ENCODE measurements at regions not wholly inside any gene's neighbourhood (a gene's known extent, or its start where the extent isn't known, plus 50 kb on each side); places are given as distances from the start of the nearest gene placed in this dataset.

- Histone ChIP-seq H2BK12ac (ENCODE audit: low read length) (no peak overlapping the region), H3K36me3 (ENCODE audit: control insufficient read depth in 1 of 2, insufficient read depth in 2 of 2, low read length in 2 of 2) (no peaks in the 10 kb centered on the region), H3K4me1 (ENCODE audit: control insufficient read depth in 1 of 2, insufficient read depth in 2 of 2, low read length in 2 of 2) (no peaks in the 10 kb centered on the region), H3K9ac (ENCODE audit: low read length) (no peak overlapping the region), H3K14ac (ENCODE audit: low read length) (no peak overlapping the region), H4K8ac (ENCODE audit: low read depth, low read length) (no peak overlapping the region), H3K79me1 (ENCODE audit: low read length) (no peaks in the 10 kb centered on the region), H2BK5ac (ENCODE audit: low read depth, low read length, poor library complexity) (no peak overlapping the region), H3K4me2 (ENCODE audit: low read length) (peak overlapping the region; percentile 52), H4K91ac (ENCODE audit: low read depth, low read length) (no peak overlapping the region), H3K79me2 (ENCODE audit: control insufficient read depth, insufficient read depth, low read length, poor library complexity) (no peaks in the 10 kb centered on the region), H3K27ac (ENCODE audit: low read depth, low read length) (no peak overlapping the region), H3K4ac (ENCODE audit: low read depth, low read length) (no peak overlapping the region), H3K9me3 (ENCODE audit: insufficient read depth, low read depth, low read length) (no peaks in the 10 kb centered on the region), H2BK120ac (ENCODE audit: insufficient read depth, low read length, poor library complexity) (no peak overlapping the region), H3K18ac (ENCODE audit: low read length) (no peak overlapping the region), H3K27me3 (ENCODE audit: insufficient read depth, low read length) (no peaks in the 10 kb centered on the region), H2AFZ (ENCODE audit: insufficient read depth, low read length, poor library complexity) (no peak overlapping the region), H2AK5ac (ENCODE audit: low read length) (no peak overlapping the region), H4K12ac (ENCODE audit: low read depth, low read length) (no peak overlapping the region), H3K4me3 (ENCODE audit: low read depth, low read length) (no peak overlapping the region), H3K23ac (ENCODE audit: low read length) (no peak overlapping the region)
- no CpG with 5 or more reads among the region's 42 CpGs for WGBS (ENCODE audit: extremely low coverage, insufficient coverage, insufficient read length)
- DNase-seq: peak in 1 of 2 donors; percentile 21
These were observed 55.8 kb upstream of the SHC3 start for GRCh38 chr9:89234205-89235067.

- Histone ChIP-seq H3K27ac (ENCODE audit: low read depth, low read length) (no peak overlapping the region), H2AFZ (ENCODE audit: insufficient read depth, low read length, poor library complexity) (no peak overlapping the region), H2BK12ac (ENCODE audit: low read length) (no peak overlapping the region), H4K8ac (ENCODE audit: low read depth, low read length) (no peak overlapping the region), H4K12ac (ENCODE audit: low read depth, low read length) (no peak overlapping the region), H3K14ac (ENCODE audit: low read length) (no peak overlapping the region), H3K4me3 (ENCODE audit: low read depth, low read length) (no peak overlapping the region), H3K79me1 (ENCODE audit: low read length) (no peaks in the 10 kb centered on the region), H3K79me2 (ENCODE audit: control insufficient read depth, insufficient read depth, low read length, poor library complexity) (no peaks in the 10 kb centered on the region), H3K9ac (ENCODE audit: low read length) (no peak overlapping the region), H3K4ac (ENCODE audit: low read depth, low read length) (no peak overlapping the region), H3K18ac (ENCODE audit: low read length) (no peak overlapping the region), H3K9me3 (ENCODE audit: insufficient read depth, low read depth, low read length) (no peaks in the 10 kb centered on the region), H2AK5ac (ENCODE audit: low read length) (no peak overlapping the region), H3K36me3 (ENCODE audit: control insufficient read depth in 1 of 2, insufficient read depth in 2 of 2, low read length in 2 of 2) (no peaks in the 10 kb centered on the region), H2BK120ac (ENCODE audit: insufficient read depth, low read length, poor library complexity) (no peak overlapping the region), H3K23ac (ENCODE audit: low read length) (no peak overlapping the region), H3K27me3 (ENCODE audit: insufficient read depth, low read length) (no peaks in the 10 kb centered on the region), H4K91ac (ENCODE audit: low read depth, low read length) (no peak overlapping the region), H2BK5ac (ENCODE audit: low read depth, low read length, poor library complexity) (no peak overlapping the region), H3K4me1 (ENCODE audit: control insufficient read depth in 1 of 2, insufficient read depth in 2 of 2, low read length in 2 of 2) (no peaks in the 10 kb centered on the region), H3K4me2 (ENCODE audit: low read length) (no peak overlapping the region)
- no peak for DNase-seq
- WGBS (ENCODE audit: extremely low coverage, insufficient coverage, insufficient read length): no CpG with 5 or more reads among the region's 6 CpGs
These were observed 58.4 kb upstream of the SHC3 start for GRCh38 chr9:89236955-89237573.

GRCh38 chr9:89238424-89238823 lies 59.8 kb upstream of the SHC3 start:
- Histone ChIP-seq H2AK5ac (ENCODE audit: low read length) (no peak overlapping the region), H3K9ac (ENCODE audit: low read length) (no peak overlapping the region)
- WGBS (ENCODE audit: extremely low coverage, insufficient coverage, insufficient read length): no CpG with 5 or more reads among the region's 3 CpGs

GRCh38 chr9:89243296-89244061 lies 64.9 kb upstream of the SHC3 start:
- H3K4me2 ChIP-seq (ENCODE audit: low read length): no peak overlapping the region
- no peak overlapping the region for H3K23ac ChIP-seq (ENCODE audit: low read length)
- H3K27me3 ChIP-seq (ENCODE audit: insufficient read depth, low read length): no peaks in the 10 kb centered on the region
- H4K8ac ChIP-seq (ENCODE audit: low read depth, low read length): no peak overlapping the region
- no peak overlapping the region for H2BK120ac ChIP-seq (ENCODE audit: insufficient read depth, low read length, poor library complexity)
- no peak overlapping the region for H2BK12ac ChIP-seq (ENCODE audit: low read length)
- no peak overlapping the region for H3K18ac ChIP-seq (ENCODE audit: low read length)
- WGBS (ENCODE audit: extremely low coverage, insufficient coverage, insufficient read length): no CpG with 5 or more reads among the region's 8 CpGs
- H2AFZ ChIP-seq (ENCODE audit: insufficient read depth, low read length, poor library complexity): no peak overlapping the region
- no peak overlapping the region for H3K4me3 ChIP-seq (ENCODE audit: low read depth, low read length)
- no peak overlapping the region for H2BK5ac ChIP-seq (ENCODE audit: low read depth, low read length, poor library complexity)
- H2AK5ac ChIP-seq (ENCODE audit: low read length): no peak overlapping the region
- H3K4ac ChIP-seq (ENCODE audit: low read depth, low read length): no peak overlapping the region
- H4K12ac ChIP-seq (ENCODE audit: low read depth, low read length): no peak overlapping the region
- no peaks in the 10 kb centered on the region for H3K36me3 ChIP-seq (ENCODE audit: control insufficient read depth in 1 of 2, insufficient read depth in 2 of 2, low read length in 2 of 2)
- no peaks in the 10 kb centered on the region for H3K4me1 ChIP-seq (ENCODE audit: control insufficient read depth in 1 of 2, insufficient read depth in 2 of 2, low read length in 2 of 2)
- DNase-seq: no peak
- H3K9me3 ChIP-seq (ENCODE audit: insufficient read depth, low read depth, low read length): no peaks in the 10 kb centered on the region
- H3K79me1 ChIP-seq (ENCODE audit: low read length): no peaks in the 10 kb centered on the region
- H3K79me2 ChIP-seq (ENCODE audit: control insufficient read depth, insufficient read depth, low read length, poor library complexity): no peaks in the 10 kb centered on the region
- H4K91ac ChIP-seq (ENCODE audit: low read depth, low read length): no peak overlapping the region
- H3K27ac ChIP-seq (ENCODE audit: low read depth, low read length): no peak overlapping the region
- H3K9ac ChIP-seq (ENCODE audit: low read length): no peak overlapping the region
- H3K14ac ChIP-seq (ENCODE audit: low read length): no peak overlapping the region

More at GRCh38 chr9:89238424-89238823, 59.8 kb upstream of the SHC3 start:
- Histone ChIP-seq H3K4me3 (ENCODE audit: low read depth, low read length) (no peak overlapping the region), H3K4me1 (ENCODE audit: control insufficient read depth in 1 of 2, insufficient read depth in 2 of 2, low read length in 2 of 2) (no peaks in the 10 kb centered on the region), H3K4me2 (ENCODE audit: low read length) (no peak overlapping the region), H4K8ac (ENCODE audit: low read depth, low read length) (no peak overlapping the region), H2AFZ (ENCODE audit: insufficient read depth, low read length, poor library complexity) (no peak overlapping the region), H3K79me2 (ENCODE audit: control insufficient read depth, insufficient read depth, low read length, poor library complexity) (no peaks in the 10 kb centered on the region), H3K14ac (ENCODE audit: low read length) (no peak overlapping the region), H3K27ac (ENCODE audit: low read depth, low read length) (no peak overlapping the region), H3K4ac (ENCODE audit: low read depth, low read length) (no peak overlapping the region), H2BK5ac (ENCODE audit: low read depth, low read length, poor library complexity) (no peak overlapping the region), H3K27me3 (ENCODE audit: insufficient read depth, low read length) (no peaks in the 10 kb centered on the region), H3K23ac (ENCODE audit: low read length) (no peak overlapping the region), H3K79me1 (ENCODE audit: low read length) (no peaks in the 10 kb centered on the region), H4K91ac (ENCODE audit: low read depth, low read length) (no peak overlapping the region), H2BK12ac (ENCODE audit: low read length) (no peak overlapping the region), H3K9me3 (ENCODE audit: insufficient read depth, low read depth, low read length) (no peaks in the 10 kb centered on the region), H2BK120ac (ENCODE audit: insufficient read depth, low read length, poor library complexity) (no peak overlapping the region), H3K18ac (ENCODE audit: low read length) (no peak overlapping the region), H3K36me3 (ENCODE audit: control insufficient read depth in 1 of 2, insufficient read depth in 2 of 2, low read length in 2 of 2) (no peaks in the 10 kb centered on the region), H4K12ac (ENCODE audit: low read depth, low read length) (no peak overlapping the region)
- no peak for DNase-seq
